ENCODE measurements at regions not wholly inside any gene's neighbourhood (a gene's known extent, or its start where the extent isn't known, plus 50 kb on each side); places are given as distances from the start of the nearest gene placed in this dataset.

- no peak overlapping the region for H3K27ac Mint-ChIP-seq
- no peak overlapping the region for H3K4me3 Mint-ChIP-seq
- peaks cover 1% of the 10 kb centered on the region for H3K27me3 Mint-ChIP-seq (ENCODE audit: low read depth)
- no peaks in the 10 kb centered on the region for H3K4me1 Mint-ChIP-seq (ENCODE audit: low read depth)
- intact Hi-C loops (cut with micrococcal nuclease) = no loop called here
- H3K9me3 Mint-ChIP-seq = peaks cover 11% of the 10 kb centered on the region
- CTCF ChIA-PET = interaction anchor here (0.7 kb wide), 1 partner anchor 78 kb away, joined by 4 read pairs; no protein-coding TSS in a partner anchor
- H3K36me3 Mint-ChIP-seq (ENCODE audit: low read depth) = no peaks in the 10 kb centered on the region
- no peak for DNase-seq
Measured at GRCh38 chr18:42192251-42193248, 237.5 kb downstream of the PIK3C3 start.

GRCh38 chr18:42196651-42197050, 241.6 kb downstream of the PIK3C3 start:
- intact Hi-C loops (cut with micrococcal nuclease) = no loop called here
- DNase-seq = no peak
- Mint-ChIP-seq H3K4me3 (no peak overlapping the region), H3K4me1 (ENCODE audit: low read depth) (no peaks in the 10 kb centered on the region), H3K36me3 (ENCODE audit: low read depth) (no peaks in the 10 kb centered on the region), H3K27me3 (ENCODE audit: low read depth) (peaks cover 4% of the 10 kb centered on the region), H3K27ac (no peak overlapping the region), H3K9me3 (no peaks in the 10 kb centered on the region)
- CTCF ChIA-PET = interaction anchor here (1.2 kb wide), 1 partner anchor 82 kb away, joined by 3 read pairs; no protein-coding TSS in a partner anchor

- Mint-ChIP-seq H3K27me3 (ENCODE audit: low read depth) (peaks cover 4% of the 10 kb centered on the region), H3K36me3 (ENCODE audit: low read depth) (no peaks in the 10 kb centered on the region)
- CTCF ChIA-PET = no interaction called here
Measured at GRCh38 chr18:42201137-42201536, 246.1 kb downstream of the PIK3C3 start.

GRCh38 chr18:42211201-42211600, 256.2 kb downstream of the PIK3C3 start:
- Mint-ChIP-seq H3K4me3 (no peak overlapping the region), H3K27me3 (ENCODE audit: low read depth) (no peaks in the 10 kb centered on the region), H3K9me3 (peaks cover 5% of the 10 kb centered on the region), H3K27ac (no peak overlapping the region), H3K36me3 (ENCODE audit: low read depth) (no peaks in the 10 kb centered on the region), H3K4me1 (ENCODE audit: low read depth) (no peaks in the 10 kb centered on the region)
- DNase-seq = no peak
- CTCF ChIA-PET = no interaction called here
- intact Hi-C loops (cut with micrococcal nuclease) = no loop called here

More at GRCh38 chr18:42201137-42201536, 246.1 kb downstream of the PIK3C3 start:
- Mint-ChIP-seq H3K4me3 (no peak overlapping the region), H3K9me3 (no peaks in the 10 kb centered on the region), H3K4me1 (ENCODE audit: low read depth) (no peaks in the 10 kb centered on the region), H3K27ac (no peak overlapping the region)
- no peak for DNase-seq
- intact Hi-C loops (cut with micrococcal nuclease) = no loop called here

GRCh38 chr18:42222557-42222956, 267.5 kb downstream of the PIK3C3 start:
- H3K9me3 Mint-ChIP-seq = peaks cover 3% of the 10 kb centered on the region
- CTCF ChIA-PET = no interaction called here
- H3K4me1 Mint-ChIP-seq (ENCODE audit: low read depth) = no peaks in the 10 kb centered on the region
- no peaks in the 10 kb centered on the region for H3K27me3 Mint-ChIP-seq (ENCODE audit: low read depth)
- DNase-seq = no peak
- H3K36me3 Mint-ChIP-seq (ENCODE audit: low read depth) = no peaks in the 10 kb centered on the region
- H3K27ac Mint-ChIP-seq = no peak overlapping the region
- intact Hi-C loops (cut with micrococcal nuclease) = no loop called here
- H3K4me3 Mint-ChIP-seq = no peak overlapping the region

- H3K27ac Mint-ChIP-seq = no peak overlapping the region
- no peaks in the 10 kb centered on the region for H3K9me3 Mint-ChIP-seq
- CTCF ChIA-PET = no interaction called here
- no peaks in the 10 kb centered on the region for H3K36me3 Mint-ChIP-seq (ENCODE audit: low read depth)
- no peaks in the 10 kb centered on the region for H3K4me1 Mint-ChIP-seq (ENCODE audit: low read depth)
- H3K27me3 Mint-ChIP-seq (ENCODE audit: low read depth) = no peaks in the 10 kb centered on the region
- no peak for DNase-seq
- intact Hi-C loops (cut with micrococcal nuclease) = no loop called here
- H3K4me3 Mint-ChIP-seq = no peak overlapping the region
Measured at GRCh38 chr18:42228581-42228980, 273.5 kb downstream of the PIK3C3 start.

GRCh38 chr18:42229211-42230210, 274.5 kb downstream of the PIK3C3 start:
- intact Hi-C loops (cut with micrococcal nuclease) = no loop called here
- Mint-ChIP-seq H3K36me3 (ENCODE audit: low read depth) (no peaks in the 10 kb centered on the region), H3K27ac (no peak overlapping the region), H3K4me3 (no peak overlapping the region), H3K27me3 (ENCODE audit: low read depth) (no peaks in the 10 kb centered on the region), H3K4me1 (ENCODE audit: low read depth) (no peaks in the 10 kb centered on the region), H3K9me3 (no peaks in the 10 kb centered on the region)
- no peak for DNase-seq
- CTCF ChIA-PET = no interaction called here

GRCh38 chr18:42230636-42231035, 275.6 kb downstream of the PIK3C3 start:
- Mint-ChIP-seq H3K4me3 (no peak overlapping the region), H3K27ac (no peak overlapping the region), H3K9me3 (no peaks in the 10 kb centered on the region)

GRCh38 chr18:42231284-42231683, 276.2 kb downstream of the PIK3C3 start:
- Mint-ChIP-seq H3K36me3 (ENCODE audit: low read depth) (no peaks in the 10 kb centered on the region), H3K27ac (no peak overlapping the region), H3K27me3 (ENCODE audit: low read depth) (no peaks in the 10 kb centered on the region), H3K9me3 (no peaks in the 10 kb centered on the region), H3K4me1 (ENCODE audit: low read depth) (no peaks in the 10 kb centered on the region), H3K4me3 (no peak overlapping the region)
- no peak for DNase-seq
- intact Hi-C loops (cut with micrococcal nuclease) = no loop called here
- CTCF ChIA-PET = no interaction called here

More at GRCh38 chr18:42230636-42231035, 275.6 kb downstream of the PIK3C3 start:
- Mint-ChIP-seq H3K4me1 (ENCODE audit: low read depth) (no peaks in the 10 kb centered on the region), H3K27me3 (ENCODE audit: low read depth) (no peaks in the 10 kb centered on the region), H3K36me3 (ENCODE audit: low read depth) (no peaks in the 10 kb centered on the region)
- CTCF ChIA-PET = no interaction called here
- intact Hi-C loops (cut with micrococcal nuclease) = no loop called here
- DNase-seq = no peak

GRCh38 chr18:42231796-42232195, 276.8 kb downstream of the PIK3C3 start:
- Mint-ChIP-seq H3K9me3 (no peaks in the 10 kb centered on the region), H3K27me3 (ENCODE audit: low read depth) (no peaks in the 10 kb centered on the region), H3K36me3 (ENCODE audit: low read depth) (no peaks in the 10 kb centered on the region), H3K4me1 (ENCODE audit: low read depth) (no peaks in the 10 kb centered on the region), H3K4me3 (no peak overlapping the region), H3K27ac (no peak overlapping the region)
- DNase-seq = no peak
- intact Hi-C loops (cut with micrococcal nuclease) = no loop called here
- CTCF ChIA-PET = no interaction called here

GRCh38 chr18:42233908-42234307, 278.9 kb downstream of the PIK3C3 start:
- no peak for DNase-seq
- peaks cover 5% of the 10 kb centered on the region for H3K9me3 Mint-ChIP-seq
- intact Hi-C loops (cut with micrococcal nuclease) = no loop called here
- no peak overlapping the region for H3K4me3 Mint-ChIP-seq
- no peaks in the 10 kb centered on the region for H3K4me1 Mint-ChIP-seq (ENCODE audit: low read depth)
- no peaks in the 10 kb centered on the region for H3K27me3 Mint-ChIP-seq (ENCODE audit: low read depth)
- no peak overlapping the region for H3K27ac Mint-ChIP-seq
- CTCF ChIA-PET = no interaction called here
- H3K36me3 Mint-ChIP-seq (ENCODE audit: low read depth) = no peaks in the 10 kb centered on the region

GRCh38 chr18:42242758-42243157, 287.7 kb downstream of the PIK3C3 start:
- H3K4me3 Mint-ChIP-seq = no peak overlapping the region
- no peak for DNase-seq
- peaks cover 5% of the 10 kb centered on the region for H3K9me3 Mint-ChIP-seq
- intact Hi-C loops (cut with micrococcal nuclease) = no loop called here
- CTCF ChIA-PET = no interaction called here
- no peaks in the 10 kb centered on the region for H3K4me1 Mint-ChIP-seq (ENCODE audit: low read depth)
- H3K27ac Mint-ChIP-seq = no peak overlapping the region
- H3K27me3 Mint-ChIP-seq (ENCODE audit: low read depth) = no peaks in the 10 kb centered on the region
- H3K36me3 Mint-ChIP-seq (ENCODE audit: low read depth) = no peaks in the 10 kb centered on the region

Data from activated naive CD4-positive, alpha-beta T cell treated with anti-CD3 and anti-CD28 coated beads for 36 hours (primary cell).